ENCODE measurements at regions not wholly inside any gene's neighbourhood (a gene's known extent, or its start where the extent isn't known, plus 50 kb on each side); places are given as distances from the start of the nearest gene placed in this dataset.

GRCh38 chr13:97566907-97567306 lies 132.9 kb downstream of the RAP2A start:
- Histone ChIP-seq H3K27me3 (peaks cover 0 to 6% (median 0%) of the 10 kb centered on the region in 9 donors), H3K9me3 (no peaks in the 10 kb centered on the region), H3K27ac (no peak overlapping the region), H3K4me1 (peaks cover 0 to 14% (median 4%) of the 10 kb centered on the region in 12 donors), H3K36me3 (no peaks in the 10 kb centered on the region), H3K4me3 (no peak overlapping the region)
- intact Hi-C loops (cut with DNase I), result loop anchor here in 3 of 10 donors (10.0 kb wide), 3 partner anchors 122 to 202 kb away; partner anchors contain the start of gene RAP2A (in 1 of the 3)
- no peak for DNase-seq
- 93 to 99% (median 97%) methylated on average over 2 of the region's 2 CpGs for WGBS, 4 donors
- no peak for TF ChIP-seq POLR2A (IDR thresholded peaks at IDR 0.05)
- no peak for TF ChIP-seq CTCF (IDR thresholded peaks at IDR 0.05)
- no peak for ATAC-seq

GRCh38 chr13:97567510-97568243 lies 133.7 kb downstream of the RAP2A start:
- intact Hi-C loops (cut with DNase I), result loop anchor here in 3 of 10 donors (10.0 kb wide), 3 partner anchors 123 to 203 kb away; partner anchors contain the start of gene RAP2A (in 1 of the 3)
- Histone ChIP-seq H3K4me1 (peaks cover 0 to 14% (median 4%) of the 10 kb centered on the region in 12 donors), H3K27ac (no peak overlapping the region), H3K27me3 (peaks cover 0 to 6% (median 0%) of the 10 kb centered on the region in 9 donors), H3K36me3 (no peaks in the 10 kb centered on the region), H3K4me3 (no peak overlapping the region), H3K9me3 (no peaks in the 10 kb centered on the region)
- no peak for TF ChIP-seq POLR2A (IDR thresholded peaks at IDR 0.05)
- TF ChIP-seq CTCF (IDR thresholded peaks at IDR 0.05), result no peak
- WGBS, 4 donors, result 50 to 73% (median 65%) methylated on average over 3 of the region's 3 CpGs
- ATAC-seq, result peak in 2 of 4 donors; percentile 36 to 48
- DNase-seq, result no peak

GRCh38 chr13:97568850-97569249 lies 134.9 kb downstream of the RAP2A start:
- ATAC-seq (peak in 3 of 4 donors; percentile 29 to 50 (median 50)), DNase-seq (peak in 3 of 5 donors; percentile 8 to 54 (median 23))
- Histone ChIP-seq H3K9me3 (no peaks in the 10 kb centered on the region), H3K27ac (no peak overlapping the region), H3K4me3 (no peak overlapping the region), H3K4me1 (peaks cover 0 to 14% (median 4%) of the 10 kb centered on the region in 12 donors), H3K36me3 (no peaks in the 10 kb centered on the region), H3K27me3 (peaks cover 0 to 6% (median 0%) of the 10 kb centered on the region in 9 donors)
- intact Hi-C loops (cut with DNase I), result loop anchor here in 3 of 10 donors (10.0 kb wide), 3 partner anchors 124 to 204 kb away; partner anchors contain the start of gene RAP2A (in 1 of the 3)
- TF ChIP-seq POLR2A (IDR thresholded peaks at IDR 0.05) (no peak), CTCF (IDR thresholded peaks at IDR 0.05) (no peak)
- 42 to 67% (median 46%) methylated on average over 1 of the region's 1 CpG for WGBS, 4 donors

- intact Hi-C loops (cut with DNase I), result loop anchor here in 6 of 10 donors (5.0 to 10.0 kb wide), 6 partner anchors 125 to 465 kb away; partner anchors contain the start of gene RAP2A (in 1 of the 6)
- no peak for TF ChIP-seq CTCF (IDR thresholded peaks at IDR 0.05)
- TF ChIP-seq POLR2A (IDR thresholded peaks at IDR 0.05), result no peak
- H3K36me3 ChIP-seq, result no peaks in the 10 kb centered on the region
- 73 to 91% (median 82%) methylated on average over 8 of the region's 8 CpGs for WGBS, 4 donors
- ATAC-seq (no peak), DNase-seq (no peak)
- H3K27me3 ChIP-seq, result peaks cover 0 to 2% (median 0%) of the 10 kb centered on the region in 9 donors
- peaks cover 0 to 14% (median 4%) of the 10 kb centered on the region in 12 donors for H3K4me1 ChIP-seq
- H3K9me3 ChIP-seq, result no peaks in the 10 kb centered on the region
- H3K4me3 ChIP-seq, result peak overlapping the region in 2 of 12 donors; percentile 2 to 9
- no peak overlapping the region for H3K27ac ChIP-seq
These were observed 135.9 kb downstream of the RAP2A start for GRCh38 chr13:97569841-97570240.
